CD8-positive, alpha-beta memory T cell (primary cell): ENCODE measurements at regions not wholly inside any gene's neighbourhood (a gene's known extent, or its start where the extent isn't known, plus 50 kb on each side); places are given as distances from the start of the nearest gene placed in this dataset.

Source experiments
- CTCF ChIA-PET: fragments of 350-600 bp; sonication (Branson Sonifier 250); formaldehyde crosslinking; loops from one replicate; lab custom pipeline; 2021; ENCODE audit warnings: antibody characterized with exemption; lab: Charles Lee
- POLR2A ChIA-PET: fragments of 350-600 bp; sonication (Branson Sonifier 250); formaldehyde crosslinking; loops from one replicate; lab custom pipeline; 2021; ENCODE audit warnings: antibody characterized with exemption; lab: Charles Lee
- DNase-seq, 5 donors: peaks; one replicate each; pipeline versions ENCODE4 v3.0.0 to v3.0.0-alpha.2; 2020 to 2022; ENCODE audit warnings: mixed read lengths in 1 of 5
- H3K27ac ChIP-seq: one replicate; pipeline ENCODE4 v1.7.0; 2013; ENCODE audit warnings: low read depth, mild to moderate bottlenecking, low read length, moderate library complexity
- H3K27me3 ChIP-seq: 2 replicates; pipeline ENCODE4 v1.7.0; 2013; ENCODE audit warnings: low read length, mild to moderate bottlenecking; ENCODE audit not compliant: insufficient read depth, poor library complexity, severe bottlenecking
- H3K36me3 ChIP-seq: 2 replicates; pipeline ENCODE4 v1.7.0; 2013; ENCODE audit warnings: mild to moderate bottlenecking, low read length, moderate library complexity; ENCODE audit not compliant: insufficient read depth
- H3K4me1 ChIP-seq: 2 replicates; pipeline ENCODE4 v1.7.0; 2013; ENCODE audit warnings: mild to moderate bottlenecking, low read length, moderate library complexity; ENCODE audit not compliant: insufficient read depth
- H3K4me3 ChIP-seq: 2 replicates; pipeline ENCODE4 v1.7.0; 2013; ENCODE audit warnings: mild to moderate bottlenecking, low read length
- H3K9me3 ChIP-seq: 2 replicates; pipeline ENCODE4 v1.7.0; 2013; ENCODE audit warnings: mild to moderate bottlenecking, low read length
- H3K27ac Mint-ChIP-seq, 8 donors: one replicate each; pipeline ENCODE4 v1.8.0; 2020 to 2021; ENCODE audit warnings: mixed read lengths in 8 of 8, mild to moderate bottlenecking in 6 of 8, inconsistent platforms in 3 of 8, moderate library complexity in 3 of 8
- H3K27me3 Mint-ChIP-seq, 2 donors: one replicate each; pipeline ENCODE4 v1.8.0; 2020 to 2021; ENCODE audit warnings: mixed read lengths in 2 of 2, mild to moderate bottlenecking in 1 of 2, moderate library complexity in 1 of 2
- H3K36me3 Mint-ChIP-seq, 3 donors: one replicate each; pipeline ENCODE4 v1.8.0; 2020 to 2021; ENCODE audit warnings: mixed read lengths in 3 of 3, inconsistent platforms in 1 of 3, mild to moderate bottlenecking in 1 of 3
- H3K4me1 Mint-ChIP-seq, 3 donors: one replicate each; pipeline ENCODE4 v1.8.0; 2020 to 2021; ENCODE audit warnings: mixed read lengths in 3 of 3, inconsistent platforms in 1 of 3, mild to moderate bottlenecking in 1 of 3
- H3K4me3 Mint-ChIP-seq, 7 donors: one replicate each; pipeline ENCODE4 v1.8.0; 2020 to 2021; ENCODE audit warnings: mixed read lengths in 7 of 7, mild to moderate bottlenecking in 6 of 7, moderate library complexity in 4 of 7, inconsistent platforms in 2 of 7
- H3K9me3 Mint-ChIP-seq, 5 donors: one replicate each; pipeline ENCODE4 v1.8.0; 2020 to 2022; ENCODE audit warnings: mixed read lengths in 5 of 5, mild to moderate bottlenecking in 3 of 5, moderate library complexity in 2 of 5, inconsistent platforms in 1 of 5

DNA sequence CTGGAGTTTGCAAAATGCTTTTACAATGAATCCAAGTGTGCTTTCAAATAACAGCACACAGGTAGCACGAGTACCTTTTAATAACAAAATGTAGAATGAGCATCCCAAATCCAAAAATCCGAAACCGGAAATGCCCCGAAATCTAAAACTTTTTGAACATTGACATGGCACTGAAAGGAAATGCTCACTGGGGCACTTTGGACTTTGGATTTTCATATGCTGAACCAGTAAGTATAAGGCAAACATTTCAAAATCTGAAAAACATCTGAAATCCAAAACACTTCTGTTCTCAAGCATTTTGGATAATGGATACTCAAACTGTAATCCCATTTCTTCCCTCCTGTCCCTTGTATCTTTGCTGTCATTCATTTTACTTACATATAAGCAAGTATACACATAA is 50.1 kb downstream of the GCNT4 start:
- H3K27me3 ChIP-seq = no peaks in the 10 kb centered on the region
- no peak for DNase-seq
- no peaks in the 10 kb centered on the region for H3K36me3 ChIP-seq
- no peak overlapping the region for H3K4me3 Mint-ChIP-seq
- no peak overlapping the region for H3K27ac ChIP-seq
- no peak overlapping the region for H3K27ac Mint-ChIP-seq
- no peaks in the 10 kb centered on the region for H3K4me1 ChIP-seq
- no peaks in the 10 kb centered on the region for H3K4me1 Mint-ChIP-seq
- H3K27me3 Mint-ChIP-seq = peaks cover 2 to 9% of the 10 kb centered on the region in 2 donors
- peaks cover 5 to 15% (median 8%) of the 10 kb centered on the region in 5 donors for H3K9me3 Mint-ChIP-seq
- CTCF ChIA-PET = no interaction called here
- POLR2A ChIA-PET = no interaction called here
- peaks cover 4 to 23% (median 6%) of the 10 kb centered on the region in 3 donors for H3K36me3 Mint-ChIP-seq
- no peak overlapping the region for H3K4me3 ChIP-seq
- H3K9me3 ChIP-seq = no peaks in the 10 kb centered on the region

DNA sequence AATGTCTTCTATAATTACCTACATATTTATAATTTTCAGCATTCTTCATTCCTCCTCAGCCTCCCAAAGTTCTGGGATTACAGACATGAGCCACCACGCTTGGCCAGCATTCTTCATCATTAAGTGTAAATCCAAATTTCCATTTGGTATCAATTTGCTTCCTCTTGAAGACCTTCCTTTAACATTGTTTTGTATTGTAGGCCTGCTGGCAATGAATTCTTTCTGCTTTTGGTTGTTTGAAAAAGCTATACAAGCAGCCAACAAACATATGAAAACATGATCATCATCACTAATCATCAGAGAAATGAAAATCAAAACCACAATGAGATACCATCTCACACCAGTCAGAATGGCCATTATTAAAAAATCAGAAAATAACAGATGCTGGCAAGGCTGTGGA is 56.4 kb downstream of the GCNT4 start:
- no peak overlapping the region for H3K4me3 Mint-ChIP-seq
- H3K9me3 Mint-ChIP-seq = peaks cover 0 to 5% (median 0%) of the 10 kb centered on the region in 5 donors
- no peak overlapping the region for H3K27ac Mint-ChIP-seq
- peaks cover 0 to 12% (median 2%) of the 10 kb centered on the region in 3 donors for H3K36me3 Mint-ChIP-seq
- Histone ChIP-seq H3K4me1 (no peaks in the 10 kb centered on the region), H3K27me3 (no peaks in the 10 kb centered on the region), H3K27ac (no peak overlapping the region), H3K36me3 (no peaks in the 10 kb centered on the region), H3K9me3 (no peaks in the 10 kb centered on the region), H3K4me3 (no peak overlapping the region)
- ChIA-PET CTCF (no interaction called here), POLR2A (no interaction called here)
- no peak for DNase-seq
- H3K4me1 Mint-ChIP-seq = peaks cover 0 to 5% (median 0%) of the 10 kb centered on the region in 3 donors
- peaks cover 5 to 8% of the 10 kb centered on the region in 2 donors for H3K27me3 Mint-ChIP-seq

DNA sequence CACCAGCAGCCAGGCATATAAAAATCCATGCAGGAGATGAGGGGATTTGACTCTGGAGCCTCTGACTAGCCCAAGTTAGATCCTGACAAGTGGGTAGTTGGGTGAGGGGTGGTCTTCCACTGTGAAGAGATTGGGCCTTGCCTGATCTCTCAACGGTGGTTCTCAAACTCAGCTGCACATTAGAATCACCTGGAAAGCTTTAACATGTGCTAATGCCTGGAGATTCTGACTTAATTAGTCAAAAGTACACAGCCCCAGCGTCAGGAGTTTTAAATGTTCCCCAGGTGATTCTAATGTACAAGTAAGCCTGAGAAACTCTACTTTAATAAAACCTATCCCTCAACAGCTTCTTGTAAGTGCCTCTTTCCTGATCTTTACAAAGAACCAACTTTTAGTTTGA is 57.5 kb downstream of the GCNT4 start:
- H3K4me1 Mint-ChIP-seq = peaks cover 0 to 5% (median 0%) of the 10 kb centered on the region in 3 donors
- no peak overlapping the region for H3K4me3 Mint-ChIP-seq
- peaks cover 5 to 8% of the 10 kb centered on the region in 2 donors for H3K27me3 Mint-ChIP-seq
- DNase-seq = no peak
- Histone ChIP-seq H3K4me1 (no peaks in the 10 kb centered on the region), H3K27ac (no peak overlapping the region), H3K9me3 (no peaks in the 10 kb centered on the region), H3K36me3 (no peaks in the 10 kb centered on the region), H3K27me3 (no peaks in the 10 kb centered on the region), H3K4me3 (no peak overlapping the region)
- H3K36me3 Mint-ChIP-seq = peaks cover 0 to 13% (median 2%) of the 10 kb centered on the region in 3 donors
- peak overlapping the region in 1 of 8 donors; percentile 15 for H3K27ac Mint-ChIP-seq
- CTCF ChIA-PET = no interaction called here
- H3K9me3 Mint-ChIP-seq = peaks cover 0 to 5% (median 0%) of the 10 kb centered on the region in 5 donors
- POLR2A ChIA-PET = no interaction called here

DNA sequence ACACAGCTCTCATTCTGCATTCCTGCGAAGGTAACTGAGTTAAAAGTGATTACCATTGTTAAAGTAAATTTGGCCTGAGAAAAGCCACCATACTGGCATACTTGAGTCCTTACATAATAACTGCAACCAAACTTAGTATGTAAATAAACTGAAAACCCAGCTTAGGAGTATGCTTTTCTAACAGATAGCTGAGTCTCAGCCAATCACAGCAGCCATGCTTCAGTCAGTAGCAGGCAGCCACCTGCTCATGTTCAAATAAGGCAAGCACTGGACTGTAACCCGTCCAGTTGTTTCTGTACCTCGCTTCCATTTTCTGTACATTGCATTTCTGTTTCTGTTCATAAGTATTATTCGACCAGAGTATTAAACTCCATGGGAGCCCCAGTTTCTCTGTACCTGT is 58.6 kb downstream of the GCNT4 start:
- CTCF ChIA-PET = no interaction called here

DNA sequence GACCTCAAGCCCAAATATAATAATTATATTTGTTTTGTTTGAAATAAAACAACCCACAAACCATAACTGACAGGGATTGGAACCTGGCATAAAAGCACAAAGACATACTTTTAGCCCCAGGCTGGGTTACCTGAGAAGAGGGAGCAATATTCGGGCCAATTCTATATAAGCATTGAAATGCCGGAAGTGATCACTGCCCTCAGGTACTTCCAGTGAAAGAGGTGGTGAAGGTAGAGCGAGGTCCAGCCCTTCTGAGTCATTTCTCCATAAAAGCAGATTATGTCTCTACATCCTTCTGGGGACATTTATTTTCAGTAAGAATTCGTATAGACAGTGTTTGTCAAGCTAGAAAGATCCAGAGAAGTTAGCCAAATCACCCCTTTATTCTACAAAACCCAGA is 59.6 kb downstream of the GCNT4 start:
- peaks cover 0 to 5% (median 0%) of the 10 kb centered on the region in 3 donors for H3K4me1 Mint-ChIP-seq
- peak overlapping the region in 1 of 8 donors; percentile 81 for H3K27ac Mint-ChIP-seq
- Histone ChIP-seq H3K27me3 (no peaks in the 10 kb centered on the region), H3K4me3 (no peak overlapping the region), H3K9me3 (no peaks in the 10 kb centered on the region), H3K36me3 (no peaks in the 10 kb centered on the region), H3K4me1 (no peaks in the 10 kb centered on the region), H3K27ac (no peak overlapping the region)
- peaks cover 4 to 5% (median 4%) of the 10 kb centered on the region in 5 donors for H3K9me3 Mint-ChIP-seq
- H3K27me3 Mint-ChIP-seq = peaks cover 3 to 7% of the 10 kb centered on the region in 2 donors
- ChIA-PET CTCF (no interaction called here), POLR2A (no interaction called here)
- H3K4me3 Mint-ChIP-seq = no peak overlapping the region
- H3K36me3 Mint-ChIP-seq = peaks cover 0 to 19% (median 4%) of the 10 kb centered on the region in 3 donors
- DNase-seq = no peak

More for the DNA sequence above, 58.6 kb downstream of the GCNT4 start:
- peaks cover 5 to 8% of the 10 kb centered on the region in 2 donors for H3K27me3 Mint-ChIP-seq
- Histone ChIP-seq H3K27me3 (no peaks in the 10 kb centered on the region), H3K27ac (no peak overlapping the region), H3K36me3 (no peaks in the 10 kb centered on the region), H3K4me3 (no peak overlapping the region), H3K4me1 (no peaks in the 10 kb centered on the region), H3K9me3 (no peaks in the 10 kb centered on the region)
- peaks cover 0 to 14% (median 2%) of the 10 kb centered on the region in 3 donors for H3K36me3 Mint-ChIP-seq
- POLR2A ChIA-PET = no interaction called here
- H3K9me3 Mint-ChIP-seq = peaks cover 0 to 5% (median 0%) of the 10 kb centered on the region in 5 donors
- no peak overlapping the region for H3K27ac Mint-ChIP-seq
- no peak for DNase-seq
- no peak overlapping the region for H3K4me3 Mint-ChIP-seq
- H3K4me1 Mint-ChIP-seq = peaks cover 0 to 5% (median 0%) of the 10 kb centered on the region in 3 donors

DNA sequence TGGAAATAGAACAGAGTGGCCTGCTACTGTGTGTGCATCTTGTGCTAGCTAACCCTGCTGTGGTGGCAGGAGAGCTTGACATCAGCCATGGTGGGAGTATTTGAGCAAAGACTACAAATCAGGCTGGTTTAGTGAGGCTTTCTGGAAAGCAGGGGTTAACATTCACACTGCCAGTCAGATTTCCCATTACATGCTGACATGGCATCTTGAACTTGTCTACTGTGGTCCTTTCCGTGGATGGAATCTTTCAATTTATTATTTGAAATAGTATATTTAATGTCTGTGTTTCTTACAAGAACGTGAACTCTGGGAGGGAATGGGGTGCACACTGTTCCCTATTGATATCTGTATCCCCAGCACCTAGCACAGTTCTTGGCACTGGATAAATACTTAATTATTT is 60.8 kb downstream of the GCNT4 start:
- no peak overlapping the region for H3K4me3 ChIP-seq
- Mint-ChIP-seq H3K4me1 (peaks cover 0 to 5% (median 0%) of the 10 kb centered on the region in 3 donors), H3K4me3 (no peak overlapping the region), H3K36me3 (peaks cover 0 to 17% (median 4%) of the 10 kb centered on the region in 3 donors), H3K27me3 (peaks cover 0 to 3% of the 10 kb centered on the region in 2 donors), H3K9me3 (peaks cover 0 to 5% (median 4%) of the 10 kb centered on the region in 5 donors), H3K27ac (no peak overlapping the region)
- CTCF ChIA-PET = no interaction called here
- POLR2A ChIA-PET = no interaction called here
- no peaks in the 10 kb centered on the region for H3K9me3 ChIP-seq
- no peak overlapping the region for H3K27ac ChIP-seq
- H3K4me1 ChIP-seq = no peaks in the 10 kb centered on the region
- no peak for DNase-seq
- H3K27me3 ChIP-seq = no peaks in the 10 kb centered on the region
- H3K36me3 ChIP-seq = no peaks in the 10 kb centered on the region

DNA sequence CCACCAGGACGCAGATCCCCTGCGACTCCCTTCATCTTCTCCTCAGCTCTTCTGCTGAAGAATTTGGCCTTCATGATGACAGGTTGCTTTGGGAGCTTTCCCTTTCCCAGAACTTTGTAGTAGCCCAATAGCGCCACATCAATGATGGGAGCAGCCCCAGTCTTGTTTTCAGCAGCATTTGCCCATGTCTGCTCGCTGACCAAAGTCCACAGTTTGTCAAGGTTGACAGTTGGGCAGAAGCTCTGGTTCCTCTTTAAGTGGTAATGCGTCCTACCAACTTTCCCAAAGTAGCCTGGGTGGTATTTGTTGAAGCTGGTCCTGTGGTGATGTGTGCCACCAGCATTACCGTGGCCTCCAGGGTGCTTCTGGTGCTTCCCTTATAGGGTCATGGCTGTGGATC is 62.2 kb downstream of the GCNT4 start:
- H3K4me1 Mint-ChIP-seq = peaks cover 0 to 5% (median 0%) of the 10 kb centered on the region in 3 donors
- peaks cover 0 to 15% (median 4%) of the 10 kb centered on the region in 3 donors for H3K36me3 Mint-ChIP-seq
- H3K4me3 Mint-ChIP-seq = no peak overlapping the region
- peaks cover 0 to 3% of the 10 kb centered on the region in 2 donors for H3K27me3 Mint-ChIP-seq
- Histone ChIP-seq H3K27ac (no peak overlapping the region), H3K4me1 (no peaks in the 10 kb centered on the region), H3K9me3 (no peaks in the 10 kb centered on the region), H3K4me3 (no peak overlapping the region), H3K27me3 (no peaks in the 10 kb centered on the region), H3K36me3 (no peaks in the 10 kb centered on the region)
- DNase-seq = no peak
- no peak overlapping the region for H3K27ac Mint-ChIP-seq
- H3K9me3 Mint-ChIP-seq = peaks cover 0 to 5% (median 4%) of the 10 kb centered on the region in 5 donors
- ChIA-PET POLR2A (interaction anchor here (0.6 kb wide), 1 partner anchor 238 kb away, joined by 5 read pairs; no protein-coding TSS in a partner anchor), CTCF (interaction anchor here (0.6 to 0.9 kb wide), 2 partner anchors 18 to 120 kb away, joined by 3 to 4 read pairs; no protein-coding TSS in a partner anchor)

DNA sequence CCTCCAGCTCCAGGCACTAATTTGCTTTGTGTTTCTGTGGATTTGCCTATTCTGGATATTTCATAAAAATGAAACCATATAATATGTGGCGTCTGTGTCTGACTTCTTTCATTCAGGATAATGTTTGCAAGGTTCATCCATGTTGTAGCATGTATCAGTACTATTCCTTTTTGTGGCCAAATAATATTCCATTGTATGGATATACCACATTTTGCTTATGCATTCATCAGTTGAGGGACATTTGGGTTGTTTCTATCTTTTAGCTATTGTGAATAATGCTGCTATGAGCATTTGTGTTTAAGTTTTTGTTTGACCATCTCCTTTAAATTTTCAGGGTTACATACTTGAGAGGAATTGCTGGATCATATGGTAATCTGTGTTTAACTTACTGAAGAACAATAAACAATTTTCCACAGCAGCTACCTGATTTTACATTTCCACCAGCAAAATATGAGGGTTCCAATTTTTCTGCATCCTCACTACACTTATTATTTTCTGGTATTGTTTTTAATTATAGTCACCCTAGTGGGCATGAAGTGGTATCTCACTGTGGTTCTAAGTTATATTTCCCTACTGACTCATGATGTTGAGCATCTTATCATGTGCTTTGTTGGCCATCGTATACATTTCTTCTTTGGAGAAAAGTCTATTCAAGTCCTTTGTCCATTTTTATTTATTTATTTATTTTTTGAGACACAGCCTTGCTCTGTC is 63.9 kb downstream of the GCNT4 start:
- CTCF ChIA-PET = no interaction called here
- H3K4me1 ChIP-seq = no peaks in the 10 kb centered on the region
- H3K27me3 ChIP-seq = no peaks in the 10 kb centered on the region
- Mint-ChIP-seq H3K27me3 (peaks cover 0 to 2% of the 10 kb centered on the region in 2 donors), H3K9me3 (peaks cover 0 to 5% (median 4%) of the 10 kb centered on the region in 5 donors), H3K4me3 (no peak overlapping the region), H3K36me3 (peaks cover 0 to 15% (median 5%) of the 10 kb centered on the region in 3 donors), H3K27ac (no peak overlapping the region), H3K4me1 (peaks cover 0 to 5% (median 0%) of the 10 kb centered on the region in 3 donors)
- no peaks in the 10 kb centered on the region for H3K36me3 ChIP-seq
- POLR2A ChIA-PET = no interaction called here
- H3K9me3 ChIP-seq = no peaks in the 10 kb centered on the region
- no peak overlapping the region for H3K27ac ChIP-seq
- DNase-seq = no peak
- H3K4me3 ChIP-seq = no peak overlapping the region
